WTC11 (cell line): ENCODE measurements at regions not wholly inside any gene's neighbourhood (a gene's known extent, or its start where the extent isn't known, plus 50 kb on each side); places are given as distances from the start of the nearest gene placed in this dataset.

Experiments used
- ATAC-seq: fragments of 200-7000 bp; cut with Tn5 transposase; 2 replicates; pipeline ENCODE4 v1.10.0; 2021; ENCODE audit warnings: mild to moderate bottlenecking, moderate library complexity
- CTCF ChIA-PET: fragments of 300-600 bp; sonication (Branson Sonifier 250); formaldehyde crosslinking; loops from one replicate; lab custom pipeline; 2021; ENCODE audit warnings: antibody characterized with exemption; lab: Charles Lee
- POLR2A ChIA-PET: fragments of 350-600 bp; sonication (Branson Sonifier 250); formaldehyde crosslinking; loops from one replicate; lab custom pipeline; 2021; ENCODE audit warnings: antibody characterized with exemption; lab: Charles Lee
- DNase-seq: peaks from one replicate; pipeline ENCODE4 v3.0.0; 2021; ENCODE audit warnings: low spot score
- H3K27ac Mint-ChIP-seq: 2 replicates; pipeline ENCODE4 v1.8.0; 2021; ENCODE audit warnings: mixed read lengths
- H3K27me3 Mint-ChIP-seq: 2 replicates; pipeline ENCODE4 v1.8.0; 2021; ENCODE audit warnings: low read depth, mild to moderate bottlenecking, moderate library complexity, mixed read lengths
- H3K36me3 Mint-ChIP-seq: 2 replicates; pipeline ENCODE4 v1.8.0; 2021; ENCODE audit warnings: mixed read lengths
- H3K4me1 Mint-ChIP-seq: 2 replicates; pipeline ENCODE4 v1.8.0; 2022; ENCODE audit warnings: mixed read lengths
- H3K4me3 Mint-ChIP-seq: 2 replicates; pipeline ENCODE4 v1.8.0; 2021; ENCODE audit warnings: mild to moderate bottlenecking, moderate library complexity, mixed read lengths
- H3K9me3 Mint-ChIP-seq: 2 replicates; pipeline ENCODE4 v1.8.0; 2021; ENCODE audit warnings: mixed read lengths
- CREM ChIP-seq: sonication (generic); formaldehyde crosslinking; IDR thresholded peaks from 2 replicates; pipeline ENCODE4 v1.8.1; 2022; ENCODE audit warnings: mild to moderate bottlenecking, missing genetic modification reagents, moderate library complexity
- CTCF ChIP-seq: fragments of 200-600 bp; IDR thresholded peaks from 2 replicates; pipeline ENCODE4 v1.8.0; 2022; ENCODE audit warnings: antibody characterized with exemption
- EMX1 ChIP-seq: fragments of 250-450 bp; sonication (Bioruptor Pico); IDR thresholded peaks from 2 replicates; pipeline ENCODE4 v1.8.0; 2021; ENCODE audit warnings: mild to moderate bottlenecking
- ERG ChIP-seq: fragments of 250-450 bp; sonication (Bioruptor Pico); IDR thresholded peaks from 2 replicates; pipeline ENCODE4 v1.8.0; 2021; ENCODE audit warnings: mild to moderate bottlenecking
- ESRRA ChIP-seq: sonication (generic); formaldehyde crosslinking; IDR thresholded peaks from 2 replicates; pipeline ENCODE4 v1.8.1; 2022; ENCODE audit warnings: mild to moderate bottlenecking, missing genetic modification reagents, borderline replicate concordance
- FOXP1 ChIP-seq: sonication (generic); formaldehyde crosslinking; IDR thresholded peaks from 2 replicates; pipeline ENCODE4 v1.8.0; 2022; ENCODE audit warnings: missing genetic modification reagents, mild to moderate bottlenecking, moderate library complexity, borderline replicate concordance
- IRF1 ChIP-seq: sonication (generic); formaldehyde crosslinking; IDR thresholded peaks from 2 replicates; pipeline ENCODE4 v1.8.0; 2023; ENCODE audit warnings: missing genetic modification reagents
- IRF2 ChIP-seq: sonication (generic); formaldehyde crosslinking; IDR thresholded peaks from 2 replicates; pipeline ENCODE4 v1.8.0; 2022; ENCODE audit warnings: low read depth, missing genetic modification reagents, borderline replicate concordance
- NFYB ChIP-seq: sonication (generic); formaldehyde crosslinking; conservative IDR thresholded peaks from 2 replicates; pipeline ENCODE4 v1.8.0; 2022; ENCODE audit warnings: low read depth, missing genetic modification reagents
- NR2C2 ChIP-seq: sonication (generic); formaldehyde crosslinking; IDR thresholded peaks from 2 replicates; pipeline ENCODE4 v1.8.0; 2022; ENCODE audit warnings: mild to moderate bottlenecking, missing genetic modification reagents
- SMAD3 ChIP-seq: sonication (generic); formaldehyde crosslinking; IDR thresholded peaks from 2 replicates; pipeline ENCODE4 v1.8.0; 2022; ENCODE audit warnings: missing genetic modification reagents, mild to moderate bottlenecking, borderline replicate concordance
- TEAD1 ChIP-seq: sonication (generic); formaldehyde crosslinking; IDR thresholded peaks from 2 replicates; pipeline ENCODE4 v1.8.0; 2022; ENCODE audit warnings: mild to moderate bottlenecking, missing genetic modification reagents
- TEAD4 ChIP-seq: sonication (generic); formaldehyde crosslinking; IDR thresholded peaks from 2 replicates; pipeline ENCODE4 v1.8.0; 2022; ENCODE audit warnings: mild to moderate bottlenecking, missing genetic modification reagents
- ZBTB21 ChIP-seq: sonication (generic); formaldehyde crosslinking; IDR thresholded peaks from 2 replicates; pipeline ENCODE4 v1.8.1; 2023; ENCODE audit warnings: mild to moderate bottlenecking, missing genetic modification reagents, borderline replicate concordance
- ZNF396 ChIP-seq: fragments of 250-450 bp; sonication (Bioruptor Pico); IDR thresholded peaks from 2 replicates; pipeline ENCODE4 v1.8.0; 2021; ENCODE audit warnings: mild to moderate bottlenecking, moderate library complexity, borderline replicate concordance
- ZNF425 ChIP-seq: fragments of 250-450 bp; sonication (Bioruptor Pico); conservative IDR thresholded peaks from 2 replicates; pipeline ENCODE4 v1.9.0; 2021; ENCODE audit warnings: mild to moderate bottlenecking
- ZNF532 ChIP-seq: fragments of 250-450 bp; sonication (Bioruptor Pico); IDR thresholded peaks from 2 replicates; pipeline ENCODE4 v1.9.0; 2021; ENCODE audit warnings: mild to moderate bottlenecking, borderline replicate concordance

GRCh38 chr2:164061129-164061746 is 325.4 kb upstream of the FIGN start:
- Mint-ChIP-seq H3K36me3 (no peaks in the 10 kb centered on the region), H3K9me3 (no peaks in the 10 kb centered on the region)
- CTCF ChIA-PET = interaction anchor here (0.6 to 1.8 kb wide), 23 partner anchors 9 to 890 kb away, joined by 3 to 8 read pairs (median 4); no protein-coding TSS in a partner anchor
- POLR2A ChIA-PET = interaction anchor here (0.6 kb wide), 1 partner anchor 740 kb away, joined by 6 read pairs; no protein-coding TSS in a partner anchor
- no peak for TF ChIP-seq FOXP1
- peak; percentile 99 for TF ChIP-seq TEAD1
- TF ChIP-seq CTCF = peak; percentile 58
- no peak for TF ChIP-seq ZNF396 (CRISPR knock-in tag)
- TF ChIP-seq IRF2 (CRISPR knock-in tag) = no peak
- no peak for TF ChIP-seq EMX1 (CRISPR knock-in tag)
- no peak for TF ChIP-seq CREM (CRISPR knock-in tag)
- TF ChIP-seq TEAD4 (CRISPR knock-in tag) = peak; percentile 88; the same call in 1 of the 2 replicates
- no peak for TF ChIP-seq IRF1 (CRISPR knock-in tag)
- TF ChIP-seq, all 79 proteins: peak for 3
- DNase-seq = peak; percentile 77
- Mint-ChIP-seq H3K27ac (no peak overlapping the region), H3K4me3 (no peak overlapping the region), H3K27me3 (no peaks in the 10 kb centered on the region), H3K4me1 (no peaks in the 10 kb centered on the region)
- peak; percentile 80 for ATAC-seq

GRCh38 chr2:164060031-164060430 is 324.2 kb upstream of the FIGN start:
- Mint-ChIP-seq H3K27ac (no peak overlapping the region), H3K4me3 (no peak overlapping the region), H3K9me3 (no peaks in the 10 kb centered on the region), H3K36me3 (no peaks in the 10 kb centered on the region), H3K27me3 (no peaks in the 10 kb centered on the region), H3K4me1 (peaks cover 3% of the 10 kb centered on the region)
- ChIA-PET POLR2A (no interaction called here), CTCF (interaction anchor here (1.2 to 1.8 kb wide), 2 partner anchors 370 to 889 kb away, joined by 4 to 8 read pairs; no protein-coding TSS in a partner anchor)
- ATAC-seq (no peak), DNase-seq (no peak)
- TF ChIP-seq ZNF425 (CRISPR knock-in tag) (no peak), ZBTB21 (CRISPR knock-in tag) (no peak), TEAD1 (no peak), SMAD3 (CRISPR knock-in tag) (no peak), IRF2 (CRISPR knock-in tag) (no peak), ZNF532 (CRISPR knock-in tag) (no peak), NFYB (CRISPR knock-in tag) (no peak), ESRRA (no peak), ERG (CRISPR knock-in tag) (no peak), NR2C2 (CRISPR knock-in tag) (no peak)
